ENCODE measurements at regions not wholly inside any gene's neighbourhood (a gene's known extent, or its start where the extent isn't known, plus 50 kb on each side); places are given as distances from the start of the nearest gene placed in this dataset.
"Not testable (repeated sequence)": the region's sequence is repeated elsewhere in the genome, so short reads cannot be mapped to it uniquely, and the experiment has no call there.

- TF ChIP-seq CTCF (IDR thresholded peaks at IDR 0.05; ENCODE audit: low read depth, low read length); POLR2A (IDR thresholded peaks at IDR 0.05; ENCODE audit: extremely low read depth, insufficient read length): not testable (repeated sequence)
Measured at GRCh38 chr7:29671286-29671685, 107.7 kb downstream of the PRR15 start.
